Kidney epithelial cell (primary cell): ENCODE measurements at regions not wholly inside any gene's neighbourhood (a gene's known extent, or its start where the extent isn't known, plus 50 kb on each side); places are given as distances from the start of the nearest gene placed in this dataset.
"Not testable (repeated sequence)": the region's sequence is repeated elsewhere in the genome, so short reads cannot be mapped to it uniquely, and the experiment has no call there.

ENCODE experiments used
- DNase-seq: peaks from one replicate; pipeline ENCODE4 v3.0.0-alpha.2; 2010; ENCODE audit warnings: low read depth
- H3K27me3 ChIP-seq: 2 replicates; pipeline ENCODE4 v1.6.0; 2011; ENCODE audit warnings: low read length; ENCODE audit not compliant: control insufficient read depth, insufficient read depth
- H3K36me3 ChIP-seq: 2 replicates; pipeline ENCODE4 v1.5.1; 2011; ENCODE audit warnings: low read length; ENCODE audit not compliant: control insufficient read depth, insufficient read depth
- H3K4me3 ChIP-seq: 2 replicates; pipeline ENCODE4 v1.5.1; 2011; ENCODE audit warnings: low read depth, mild to moderate bottlenecking, control low read depth, low read length
- TF ChIP-seq, protein P1 (sequence below): IDR thresholded peaks from 2 replicates; pipeline ENCODE4 v1.5.1; 2011; ENCODE audit warnings: mild to moderate bottlenecking, moderate library complexity, low read length, control low read depth, inconsistent platforms; ENCODE audit not compliant: insufficient read depth, poor library complexity, severe bottlenecking

DNA sequence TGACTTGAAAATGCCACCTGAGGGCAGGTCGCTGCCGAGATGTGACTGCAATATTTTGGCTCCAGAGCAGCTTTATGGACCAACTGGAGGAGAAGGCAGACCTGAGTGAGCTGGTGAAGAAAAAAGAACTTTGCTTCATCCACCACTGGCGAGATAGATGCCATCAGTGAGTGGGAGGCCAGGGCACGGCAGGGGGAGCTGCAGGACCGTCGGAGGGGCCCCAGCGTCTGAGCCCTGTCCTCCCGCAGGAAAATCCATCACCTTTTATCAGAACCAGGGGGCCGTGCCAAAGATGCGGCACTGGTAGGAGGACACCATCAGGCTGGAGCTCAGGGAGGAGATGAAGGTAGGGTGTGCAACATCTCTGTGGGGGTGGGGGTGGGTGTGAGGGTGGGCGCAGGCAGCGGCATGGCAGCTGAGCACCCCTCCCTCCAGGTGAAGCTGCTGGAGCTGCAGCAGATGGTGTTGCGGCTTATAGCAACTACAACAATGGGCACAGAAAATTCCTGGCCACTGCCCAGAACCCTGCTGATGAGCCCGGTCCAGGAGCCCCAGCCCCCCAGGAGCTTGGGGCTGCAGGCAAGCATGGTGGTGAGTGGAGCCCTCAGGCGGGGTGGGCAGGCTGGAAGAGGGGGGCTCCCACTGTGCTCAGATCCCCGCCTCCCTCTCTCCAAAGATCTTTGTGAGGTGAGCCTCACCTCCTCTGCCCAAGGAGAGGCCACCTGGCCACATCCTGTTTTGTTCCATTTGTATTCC is 102.4 kb upstream of the FAN1 start:
- TF ChIP-seq, protein P1, sequence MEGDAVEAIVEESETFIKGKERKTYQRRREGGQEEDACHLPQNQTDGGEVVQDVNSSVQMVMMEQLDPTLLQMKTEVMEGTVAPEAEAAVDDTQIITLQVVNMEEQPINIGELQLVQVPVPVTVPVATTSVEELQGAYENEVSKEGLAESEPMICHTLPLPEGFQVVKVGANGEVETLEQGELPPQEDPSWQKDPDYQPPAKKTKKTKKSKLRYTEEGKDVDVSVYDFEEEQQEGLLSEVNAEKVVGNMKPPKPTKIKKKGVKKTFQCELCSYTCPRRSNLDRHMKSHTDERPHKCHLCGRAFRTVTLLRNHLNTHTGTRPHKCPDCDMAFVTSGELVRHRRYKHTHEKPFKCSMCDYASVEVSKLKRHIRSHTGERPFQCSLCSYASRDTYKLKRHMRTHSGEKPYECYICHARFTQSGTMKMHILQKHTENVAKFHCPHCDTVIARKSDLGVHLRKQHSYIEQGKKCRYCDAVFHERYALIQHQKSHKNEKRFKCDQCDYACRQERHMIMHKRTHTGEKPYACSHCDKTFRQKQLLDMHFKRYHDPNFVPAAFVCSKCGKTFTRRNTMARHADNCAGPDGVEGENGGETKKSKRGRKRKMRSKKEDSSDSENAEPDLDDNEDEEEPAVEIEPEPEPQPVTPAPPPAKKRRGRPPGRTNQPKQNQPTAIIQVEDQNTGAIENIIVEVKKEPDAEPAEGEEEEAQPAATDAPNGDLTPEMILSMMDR: peak; percentile 14
- H3K27me3 ChIP-seq, H3K4me3 ChIP-seq, DNase-seq, H3K36me3 ChIP-seq: not testable (repeated sequence)

DNA sequence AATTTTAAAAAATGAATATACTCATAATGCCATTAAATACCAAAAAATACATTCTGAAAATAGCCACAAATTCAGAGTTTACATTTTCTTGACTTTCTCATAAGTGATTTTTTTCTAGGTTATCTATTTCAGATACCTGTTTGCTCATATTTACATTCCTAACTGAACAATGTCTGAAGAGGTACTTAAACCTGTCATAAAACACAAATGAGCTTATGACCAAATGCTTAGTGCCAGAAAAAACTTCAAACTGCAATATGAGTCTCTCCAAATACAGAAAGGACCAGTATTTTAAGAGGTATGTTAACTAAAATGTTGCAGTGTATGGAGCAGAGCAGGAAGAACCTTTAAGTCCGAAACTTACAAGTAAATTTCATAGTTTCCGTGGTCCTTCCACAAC is 101.7 kb upstream of the FAN1 start:
- not testable (repeated sequence) for H3K27me3 ChIP-seq, H3K36me3 ChIP-seq, H3K4me3 ChIP-seq, DNase-seq

DNA sequence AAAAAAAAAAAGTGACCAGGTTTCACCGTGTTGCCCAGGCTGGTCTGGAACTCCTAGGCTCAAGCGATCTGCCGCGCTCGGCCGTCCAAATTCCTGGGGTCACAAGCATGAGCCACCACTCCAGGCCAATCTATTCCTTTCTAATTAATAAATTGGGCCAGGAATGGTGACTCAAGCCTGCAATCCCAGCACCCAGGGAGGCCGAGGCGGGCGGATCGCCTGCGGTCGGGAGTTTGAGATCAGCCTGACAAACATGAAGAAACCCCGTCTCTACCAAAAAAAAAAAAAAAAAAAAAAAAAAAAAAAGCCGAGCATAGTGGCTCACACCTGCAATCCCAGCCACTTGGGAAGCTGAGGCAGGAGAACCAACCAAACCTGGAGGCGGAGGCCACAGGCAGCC is 100.0 kb upstream of the FAN1 start:
- not testable (repeated sequence) for H3K27me3 ChIP-seq, DNase-seq, H3K4me3 ChIP-seq, H3K36me3 ChIP-seq

DNA sequence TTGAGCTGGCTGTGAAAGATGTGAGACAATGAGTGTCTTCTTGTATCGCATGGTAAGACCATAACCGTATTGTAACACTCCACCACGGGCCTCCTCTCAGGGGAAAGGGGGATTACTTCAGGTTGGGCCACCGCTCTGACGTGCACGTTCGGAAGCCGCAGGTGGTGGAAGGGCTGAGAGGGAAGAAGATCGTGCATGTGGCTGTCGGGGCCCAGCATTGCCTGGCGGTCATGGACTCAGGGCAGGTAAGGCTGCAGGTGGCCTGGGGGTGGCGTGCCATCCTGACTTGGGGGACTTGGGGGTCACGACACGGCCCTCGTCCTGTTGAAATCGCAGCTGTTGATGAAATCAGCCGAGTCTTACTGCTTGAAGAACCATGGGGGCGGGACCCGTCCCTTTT is 87.3 kb upstream of the FAN1 start:
- TF ChIP-seq, protein P1: no peak
- no peak for DNase-seq
- H3K4me3 ChIP-seq: no peak overlapping the region
- no peaks in the 10 kb centered on the region for H3K36me3 ChIP-seq
- no peaks in the 10 kb centered on the region for H3K27me3 ChIP-seq

DNA sequence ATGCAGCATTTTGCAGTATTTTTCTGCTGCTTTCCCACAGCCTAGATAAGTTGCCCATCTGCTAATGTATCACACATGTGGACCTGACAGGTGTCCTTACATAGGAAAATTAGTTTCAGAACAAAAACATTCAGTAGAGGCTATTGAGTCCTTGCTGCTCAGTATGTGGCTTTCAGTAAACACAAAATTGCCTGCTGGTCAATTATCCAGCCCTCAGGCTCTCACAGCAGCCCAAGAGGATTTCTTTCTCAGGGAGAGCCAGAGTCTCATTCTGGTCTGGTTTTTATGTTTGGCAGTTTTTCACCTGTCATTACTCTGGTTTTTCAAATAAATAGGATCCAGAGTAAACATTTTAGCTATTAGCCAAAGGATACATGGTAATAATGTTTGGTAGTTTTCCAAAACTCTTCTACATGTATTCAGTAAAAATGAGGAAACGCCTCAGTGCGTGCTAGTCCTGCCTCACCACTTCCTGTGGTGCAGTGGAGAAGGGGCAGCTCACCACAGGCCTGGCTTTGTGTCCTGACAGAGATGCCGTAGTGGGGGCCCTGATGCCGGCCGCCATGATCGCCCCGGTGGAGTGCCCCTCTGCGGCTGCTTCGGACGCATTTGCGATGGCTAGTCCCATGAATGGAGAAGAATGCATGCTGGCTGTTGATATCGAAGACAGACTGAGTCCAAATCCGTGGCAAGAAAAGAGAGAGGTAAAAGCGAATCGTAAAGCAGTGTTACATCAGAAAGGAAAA is 80.5 kb upstream of the FAN1 start:
- DNase-seq, H3K27me3 ChIP-seq, H3K36me3 ChIP-seq, H3K4me3 ChIP-seq: not testable (repeated sequence)

DNA sequence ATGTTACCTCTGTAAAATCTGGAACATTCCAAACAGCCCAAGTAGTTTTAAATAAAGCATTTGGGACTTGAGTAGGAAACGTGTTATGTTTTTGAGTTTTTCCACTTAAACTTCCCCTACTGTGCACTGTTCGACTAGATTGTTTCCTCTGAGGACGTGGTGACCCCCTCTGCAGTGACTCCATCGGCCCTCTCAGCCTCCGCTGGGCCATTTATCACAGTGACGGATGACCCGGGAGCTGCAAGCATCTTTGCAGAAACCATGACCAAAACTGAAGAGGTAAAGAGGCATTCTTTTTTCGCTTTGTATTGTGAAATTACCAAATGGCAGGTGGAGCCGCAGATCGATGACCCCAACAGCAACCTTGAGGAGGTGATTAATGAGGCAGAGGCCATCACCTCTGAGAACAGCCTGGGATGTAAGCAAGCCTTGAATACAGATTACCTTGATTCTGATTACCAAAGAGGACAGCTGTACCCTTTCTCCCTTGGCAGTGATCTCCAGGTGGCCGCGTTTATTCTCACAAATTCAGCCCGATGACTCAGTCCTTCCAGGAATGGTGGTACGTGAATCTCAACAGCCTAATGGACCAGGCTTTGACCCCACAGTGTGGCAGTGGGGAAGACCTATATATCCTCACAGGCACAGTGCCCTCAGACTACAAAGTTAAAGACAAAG is 79.1 kb upstream of the FAN1 start:
- Histone ChIP-seq H3K4me3 (no peak overlapping the region), H3K27me3 (no peaks in the 10 kb centered on the region), H3K36me3 (no peaks in the 10 kb centered on the region)
- TF ChIP-seq, protein P1: no peak
- DNase-seq: no peak

DNA sequence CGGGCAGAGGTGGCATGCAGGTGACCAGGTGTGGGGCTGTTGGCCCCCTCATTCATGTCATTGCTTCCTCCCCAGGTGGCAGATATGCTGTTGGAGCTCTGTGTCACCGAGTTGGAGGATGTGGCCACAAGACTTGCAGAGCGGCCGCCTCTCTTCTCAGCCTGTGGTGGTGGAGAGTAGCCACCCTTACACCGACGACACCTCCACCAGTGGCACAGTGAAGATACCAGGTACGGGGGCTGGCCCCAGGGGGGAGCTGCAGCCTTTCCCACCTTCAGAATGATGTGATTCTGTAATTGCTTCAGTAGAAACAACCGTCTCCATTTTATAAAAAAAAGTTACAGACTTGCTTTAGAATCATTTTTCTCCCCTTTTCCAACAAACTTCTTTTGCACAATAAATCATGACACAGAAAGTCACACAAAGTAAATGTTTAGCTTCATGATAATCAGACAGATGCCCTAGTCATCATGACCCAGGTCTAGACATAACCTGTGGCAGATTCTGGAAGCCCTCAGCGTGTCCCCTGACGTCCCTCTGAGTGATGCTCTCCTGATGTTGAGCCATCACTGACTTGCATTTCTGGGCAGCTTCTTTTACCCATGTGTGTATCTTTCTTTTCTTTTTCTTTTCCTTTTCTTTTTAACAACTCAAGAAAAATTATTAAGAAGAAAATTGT is 76.0 kb upstream of the FAN1 start:
- Histone ChIP-seq H3K27me3 (no peaks in the 10 kb centered on the region), H3K36me3 (no peaks in the 10 kb centered on the region), H3K4me3 (no peak overlapping the region)
- DNase-seq: no peak
- TF ChIP-seq, protein P1: no peak

DNA sequence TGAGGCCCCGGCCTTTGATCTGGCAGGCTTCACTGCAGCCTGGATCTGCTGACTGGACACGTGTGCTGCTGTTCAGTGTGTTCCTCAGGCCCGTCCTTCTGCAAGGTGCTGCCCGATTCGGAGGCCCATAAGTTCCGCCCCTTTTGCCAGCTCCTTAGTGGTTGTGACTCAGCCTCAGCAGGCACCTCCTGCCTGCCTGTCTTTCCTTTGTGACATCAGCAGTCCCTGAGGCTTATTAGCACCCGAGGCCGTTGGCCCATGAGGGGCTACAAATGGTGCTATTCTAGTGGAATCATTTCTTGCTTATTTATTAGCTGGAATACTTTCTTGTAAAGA is 75.4 kb upstream of the FAN1 start:
- H3K4me3 ChIP-seq, H3K27me3 ChIP-seq, H3K36me3 ChIP-seq: not testable (repeated sequence)
- DNase-seq: peak; percentile 12
